ENCODE measurements at regions not wholly inside any gene's neighbourhood (a gene's known extent, or its start where the extent isn't known, plus 50 kb on each side); places are given as distances from the start of the nearest gene placed in this dataset.

- TF ChIP-seq CTCF (IDR thresholded peaks at IDR 0.05) (no peak), POLR2A (IDR thresholded peaks at IDR 0.05) (no peak)
These were observed 200.4 kb upstream of the ADGRL2 start for GRCh38 chr1:81600363-81600762.

All from prostate gland (tissue), 2 donors.